HFFc6 (cell line): ENCODE measurements at regions not wholly inside any gene's neighbourhood (a gene's known extent, or its start where the extent isn't known, plus 50 kb on each side); places are given as distances from the start of the nearest gene placed in this dataset.

Experiments used
- DNase-seq: peaks from one replicate; pipeline ENCODE4 v3.0.0-alpha.2; 2018
- H3K27ac Mint-ChIP-seq: 2 replicates; pipeline ENCODE4 v1.8.0; 2020; ENCODE audit warnings: mild to moderate bottlenecking, mixed read lengths
- H3K27me3 Mint-ChIP-seq: 2 replicates; pipeline ENCODE4 v1.8.0; 2021; ENCODE audit warnings: mild to moderate bottlenecking, moderate library complexity, mixed read lengths; ENCODE audit not compliant: insufficient read depth
- H3K36me3 Mint-ChIP-seq: 2 replicates; pipeline ENCODE4 v1.8.0; 2021; ENCODE audit warnings: low read depth, mixed read lengths
- H3K4me1 Mint-ChIP-seq: 2 replicates; pipeline ENCODE4 v1.8.0; 2020; ENCODE audit warnings: low read depth, mixed read lengths
- H3K4me3 Mint-ChIP-seq: 2 replicates; pipeline ENCODE4 v1.8.0; 2020; ENCODE audit warnings: mild to moderate bottlenecking, moderate library complexity, mixed read lengths
- H3K9me3 Mint-ChIP-seq: 2 replicates; pipeline ENCODE4 v1.8.0; 2020; ENCODE audit warnings: mild to moderate bottlenecking, mixed read lengths
- CTCF ChIP-seq: fragments of 200-600 bp; sonication (generic); IDR thresholded peaks from 2 replicates; pipeline ENCODE4 v1.5.0; 2021; ENCODE audit warnings: antibody characterized with exemption, mild to moderate bottlenecking

- DNase-seq, result no peak
- H3K9me3 Mint-ChIP-seq, result peaks cover 10% of the 10 kb centered on the region
- H3K36me3 Mint-ChIP-seq, result no peaks in the 10 kb centered on the region
- no peak overlapping the region for H3K4me3 Mint-ChIP-seq
- no peak overlapping the region for H3K27ac Mint-ChIP-seq
- no peaks in the 10 kb centered on the region for H3K4me1 Mint-ChIP-seq
- TF ChIP-seq CTCF, result no peak
- peaks cover 2% of the 10 kb centered on the region; the same call in 1 of the 2 replicates for H3K27me3 Mint-ChIP-seq
Observed at GRCh38 chrX:23263892-23264291, 70.8 kb upstream of the PTCHD1 start.

GRCh38 chrX:23269923-23270322 is 64.7 kb upstream of the PTCHD1 start:
- TF ChIP-seq CTCF, result no peak
- peaks cover 2% of the 10 kb centered on the region; the same call in 1 of the 2 replicates for H3K27me3 Mint-ChIP-seq
- DNase-seq, result no peak
- no peak overlapping the region for H3K4me3 Mint-ChIP-seq
- H3K4me1 Mint-ChIP-seq, result no peaks in the 10 kb centered on the region
- H3K9me3 Mint-ChIP-seq, result peaks cover 7% of the 10 kb centered on the region; the same call in 1 of the 2 replicates
- no peaks in the 10 kb centered on the region for H3K36me3 Mint-ChIP-seq
- H3K27ac Mint-ChIP-seq, result no peak overlapping the region

- Mint-ChIP-seq H3K36me3 (no peaks in the 10 kb centered on the region), H3K4me3 (no peak overlapping the region), H3K4me1 (no peaks in the 10 kb centered on the region), H3K9me3 (peaks cover 7% of the 10 kb centered on the region; the same call in 1 of the 2 replicates), H3K27ac (no peak overlapping the region), H3K27me3 (peaks cover under 1% of the 10 kb centered on the region; the same call in 1 of the 2 replicates)
- TF ChIP-seq CTCF, result no peak
- no peak for DNase-seq
Observed at GRCh38 chrX:23271026-23271425, 63.6 kb upstream of the PTCHD1 start.

- TF ChIP-seq CTCF, result no peak
- no peak overlapping the region for H3K4me3 Mint-ChIP-seq
- peaks cover 7% of the 10 kb centered on the region; the same call in 1 of the 2 replicates for H3K9me3 Mint-ChIP-seq
- DNase-seq, result no peak
- H3K27me3 Mint-ChIP-seq, result no peaks in the 10 kb centered on the region
- H3K27ac Mint-ChIP-seq, result no peak overlapping the region
- H3K36me3 Mint-ChIP-seq, result no peaks in the 10 kb centered on the region
- H3K4me1 Mint-ChIP-seq, result no peaks in the 10 kb centered on the region
Observed at GRCh38 chrX:23276475-23276874, 58.2 kb upstream of the PTCHD1 start.
